Nephron progenitor cell (in vitro differentiated cells): ENCODE measurements at regions not wholly inside any gene's neighbourhood (a gene's known extent, or its start where the extent isn't known, plus 50 kb on each side); places are given as distances from the start of the nearest gene placed in this dataset.
"Not testable (repeated sequence)": the region's sequence is repeated elsewhere in the genome, so short reads cannot be mapped to it uniquely, and the experiment has no call there.

Experiments used
- DNase-seq: peaks from one replicate; pipeline ENCODE4 v3.0.0; 2021
- H3K27ac Mint-ChIP-seq: 2 replicates; pipeline ENCODE4 v1.8.0; 2021; ENCODE audit warnings: mild to moderate bottlenecking, moderate library complexity, mixed read lengths
- H3K27me3 Mint-ChIP-seq: 2 replicates; pipeline ENCODE4 v1.8.0; 2021; ENCODE audit warnings: mild to moderate bottlenecking, low read depth, mixed read lengths; ENCODE audit not compliant: poor library complexity
- H3K36me3 Mint-ChIP-seq: 2 replicates; pipeline ENCODE4 v1.8.0; 2021; ENCODE audit warnings: low read depth, mixed read lengths
- H3K4me1 Mint-ChIP-seq: 2 replicates; pipeline ENCODE4 v1.8.0; 2021; ENCODE audit warnings: mixed read lengths
- H3K4me3 Mint-ChIP-seq: 2 replicates; pipeline ENCODE4 v1.8.0; 2021; ENCODE audit warnings: mild to moderate bottlenecking, moderate library complexity, mixed read lengths
- H3K9me3 Mint-ChIP-seq: 2 replicates; pipeline ENCODE4 v1.8.0; 2021; ENCODE audit warnings: mild to moderate bottlenecking, moderate library complexity, mixed read lengths
- CTCF ChIP-seq: fragments of 200-600 bp; sonication (generic); IDR thresholded peaks from 2 replicates; pipeline ENCODE4 v1.5.0; 2021; ENCODE audit warnings: antibody characterized with exemption

GRCh38 chr16:35102780-35103403 is 1643.5 kb downstream of the TP53TG3F start:
- DNase-seq = no peak
- Mint-ChIP-seq H3K36me3 (no peaks in the 10 kb centered on the region), H3K4me1 (no peaks in the 10 kb centered on the region), H3K9me3 (peaks cover 69% of the 10 kb centered on the region), H3K27me3 (no peaks in the 10 kb centered on the region), H3K27ac (no peak overlapping the region), H3K4me3 (no peak overlapping the region)
- no peak for TF ChIP-seq CTCF

- not testable (repeated sequence) for H3K4me1 Mint-ChIP-seq, H3K36me3 Mint-ChIP-seq, DNase-seq, H3K27me3 Mint-ChIP-seq, H3K4me3 Mint-ChIP-seq, H3K27ac Mint-ChIP-seq
- peaks cover 69% of the 10 kb centered on the region for H3K9me3 Mint-ChIP-seq
Observed at GRCh38 chr16:35111772-35112171, 1652.4 kb downstream of the TP53TG3F start.

- no peak overlapping the region for H3K27ac Mint-ChIP-seq
- H3K9me3 Mint-ChIP-seq = peaks cover 61% of the 10 kb centered on the region
- H3K4me3 Mint-ChIP-seq = no peak overlapping the region
- H3K27me3 Mint-ChIP-seq = no peaks in the 10 kb centered on the region
- H3K36me3 Mint-ChIP-seq = no peaks in the 10 kb centered on the region
- DNase-seq = no peak
- no peak for TF ChIP-seq CTCF
- no peaks in the 10 kb centered on the region for H3K4me1 Mint-ChIP-seq
Observed at GRCh38 chr16:35131429-35131828, 1672.0 kb downstream of the TP53TG3F start.

- Mint-ChIP-seq H3K4me3 (no peak overlapping the region), H3K36me3 (no peaks in the 10 kb centered on the region), H3K9me3 (peaks cover 62% of the 10 kb centered on the region), H3K27ac (no peak overlapping the region), H3K4me1 (no peaks in the 10 kb centered on the region), H3K27me3 (no peaks in the 10 kb centered on the region)
- DNase-seq = no peak
- TF ChIP-seq CTCF = no peak
Observed at GRCh38 chr16:35134471-35134870, 1675.1 kb downstream of the TP53TG3F start.

- Mint-ChIP-seq H3K4me3 (no peak overlapping the region), H3K9me3 (peaks cover 84% of the 10 kb centered on the region)
- no peak for DNase-seq
Observed at GRCh38 chr16:35140293-35140986, 1681.0 kb downstream of the TP53TG3F start.

GRCh38 chr16:35141303-35141702 is 1681.9 kb downstream of the TP53TG3F start:
- no peak for TF ChIP-seq CTCF
- Mint-ChIP-seq H3K27ac (no peak overlapping the region), H3K36me3 (peaks cover 4% of the 10 kb centered on the region), H3K27me3 (no peaks in the 10 kb centered on the region), H3K4me1 (no peaks in the 10 kb centered on the region), H3K9me3 (peaks cover 91% of the 10 kb centered on the region), H3K4me3 (no peak overlapping the region)
- no peak for DNase-seq

More at GRCh38 chr16:35140293-35140986, 1681.0 kb downstream of the TP53TG3F start:
- TF ChIP-seq CTCF = no peak
- H3K4me1 Mint-ChIP-seq = no peaks in the 10 kb centered on the region
- H3K36me3 Mint-ChIP-seq = peaks cover 4% of the 10 kb centered on the region
- no peak overlapping the region for H3K27ac Mint-ChIP-seq
- H3K27me3 Mint-ChIP-seq = no peaks in the 10 kb centered on the region
